Astrocyte (in vitro differentiated cells and primary cell): ENCODE measurements at regions not wholly inside any gene's neighbourhood (a gene's known extent, or its start where the extent isn't known, plus 50 kb on each side); places are given as distances from the start of the nearest gene placed in this dataset.

ENCODE experiments used
- DNase-seq: peaks from one replicate; pipeline ENCODE4 v3.0.0-alpha.2; 2010; ENCODE audit warnings: low read depth
- FAIRE-seq: peaks from 2 replicates; lab custom pipeline; 2011; peaks lifted over from hg19 to GRCh38; lab: Jason Lieb, UNC
- H2AFZ ChIP-seq: 2 replicates; pipeline ENCODE4 v1.6.0; 2012; ENCODE audit warnings: low read depth, low read length, inconsistent platforms
- H3K27ac ChIP-seq: 2 replicates; pipeline ENCODE4 v1.5.1; 2011; ENCODE audit warnings: low read depth, low read length, inconsistent platforms
- H3K27me3 ChIP-seq: 2 replicates; pipeline ENCODE4 v1.6.0; 2011; ENCODE audit warnings: low read length, inconsistent platforms; ENCODE audit not compliant: insufficient read depth
- H3K36me3 ChIP-seq: 2 replicates; pipeline ENCODE4 v1.5.1; 2011; ENCODE audit warnings: low read length, inconsistent platforms; ENCODE audit not compliant: insufficient read depth
- H3K4me1 ChIP-seq: 2 replicates; pipeline ENCODE4 v1.5.1; 2011; ENCODE audit warnings: low read length, inconsistent platforms; ENCODE audit not compliant: insufficient read depth
- H3K4me2 ChIP-seq: 2 replicates; pipeline ENCODE4 v1.6.0; 2012; ENCODE audit warnings: low read length, inconsistent platforms
- H3K4me3 ChIP-seq: 2 replicates; pipeline ENCODE4 v1.5.1; 2011; ENCODE audit warnings: low read depth, mild to moderate bottlenecking, low read length, inconsistent platforms; ENCODE audit not compliant: insufficient read depth
- H3K79me2 ChIP-seq: 2 replicates; pipeline ENCODE4 v1.6.0; 2012; ENCODE audit warnings: mild to moderate bottlenecking, low read length, inconsistent platforms; ENCODE audit not compliant: insufficient read depth
- H3K9ac ChIP-seq: 2 replicates; pipeline ENCODE4 v1.6.0; 2012; ENCODE audit warnings: mild to moderate bottlenecking, low read length, inconsistent platforms
- H3K9me3 ChIP-seq: 2 replicates; pipeline ENCODE4 v1.5.1; 2012; ENCODE audit warnings: low read depth, mild to moderate bottlenecking, low read length, inconsistent platforms; ENCODE audit not compliant: insufficient read depth
- H4K20me1 ChIP-seq: 2 replicates; pipeline ENCODE4 v1.6.0; 2012; ENCODE audit warnings: low read length, inconsistent platforms; ENCODE audit not compliant: insufficient read depth
- H3K27ac Mint-ChIP-seq: one replicate; pipeline ENCODE4 v1.8.0; 2021; ENCODE audit warnings: mild to moderate bottlenecking, mixed read lengths; ENCODE audit not compliant: unreplicated experiment
- H3K27me3 Mint-ChIP-seq: one replicate; pipeline ENCODE4 v1.8.0; 2021; ENCODE audit warnings: low read depth, mixed read lengths; ENCODE audit not compliant: unreplicated experiment
- H3K36me3 Mint-ChIP-seq: one replicate; pipeline ENCODE4 v1.8.0; 2021; ENCODE audit warnings: low read depth, mixed read lengths; ENCODE audit not compliant: unreplicated experiment
- H3K4me1 Mint-ChIP-seq: one replicate; pipeline ENCODE4 v1.8.0; 2021; ENCODE audit warnings: low read depth, mixed read lengths; ENCODE audit not compliant: unreplicated experiment
- H3K4me3 Mint-ChIP-seq: one replicate; pipeline ENCODE4 v1.8.0; 2021; ENCODE audit warnings: mild to moderate bottlenecking, moderate library complexity, mixed read lengths; ENCODE audit not compliant: unreplicated experiment
- H3K9me3 Mint-ChIP-seq: one replicate; pipeline ENCODE4 v1.8.0; 2021; ENCODE audit warnings: mild to moderate bottlenecking, mixed read lengths; ENCODE audit not compliant: unreplicated experiment
- EZH2 ChIP-seq: IDR thresholded peaks from 2 replicates; pipeline ENCODE4 v1.6.1; 2012; ENCODE audit warnings: mild to moderate bottlenecking, low read length, inconsistent platforms; ENCODE audit not compliant: insufficient read depth
- TF ChIP-seq, protein P1 (sequence below): IDR thresholded peaks from 2 replicates; pipeline ENCODE4 v1.5.1; 2011; ENCODE audit warnings: low read depth, mild to moderate bottlenecking, inconsistent platforms, low read length, moderate library complexity; ENCODE audit not compliant: insufficient read depth

DNA sequence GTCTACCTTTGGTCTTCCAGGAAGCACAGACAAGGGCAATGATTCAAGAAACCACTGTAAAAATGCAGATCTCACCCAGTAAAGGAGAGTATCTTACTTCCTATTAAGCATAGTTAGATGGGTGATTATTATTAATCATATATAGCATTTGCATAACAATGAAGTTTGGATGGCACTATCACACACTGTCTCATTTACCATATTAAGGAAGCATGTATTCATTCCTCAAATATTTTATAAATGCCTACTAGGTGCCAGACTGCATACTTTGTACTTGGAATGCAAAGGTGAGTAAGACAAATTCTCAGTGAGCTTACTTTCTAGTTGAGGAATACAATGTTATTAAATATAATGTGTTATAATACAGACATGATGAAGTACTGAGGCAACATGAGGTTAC is 53.9 kb upstream of the SKAP2 start:
- H3K36me3 Mint-ChIP-seq, result no peaks in the 10 kb centered on the region
- no peaks in the 10 kb centered on the region for H3K27me3 Mint-ChIP-seq
- Histone ChIP-seq H3K79me2 (no peaks in the 10 kb centered on the region), H4K20me1 (no peaks in the 10 kb centered on the region), H3K27ac (no peak overlapping the region), H3K36me3 (no peaks in the 10 kb centered on the region), H3K4me3 (no peak overlapping the region), H2AFZ (no peak overlapping the region), H3K4me2 (no peak overlapping the region), H3K9ac (no peak overlapping the region), H3K4me1 (no peaks in the 10 kb centered on the region), H3K9me3 (no peaks in the 10 kb centered on the region), H3K27me3 (no peaks in the 10 kb centered on the region)
- H3K4me1 Mint-ChIP-seq, result no peaks in the 10 kb centered on the region
- H3K4me3 Mint-ChIP-seq, result no peak overlapping the region
- no peak overlapping the region for H3K27ac Mint-ChIP-seq
- TF ChIP-seq, protein P1, sequence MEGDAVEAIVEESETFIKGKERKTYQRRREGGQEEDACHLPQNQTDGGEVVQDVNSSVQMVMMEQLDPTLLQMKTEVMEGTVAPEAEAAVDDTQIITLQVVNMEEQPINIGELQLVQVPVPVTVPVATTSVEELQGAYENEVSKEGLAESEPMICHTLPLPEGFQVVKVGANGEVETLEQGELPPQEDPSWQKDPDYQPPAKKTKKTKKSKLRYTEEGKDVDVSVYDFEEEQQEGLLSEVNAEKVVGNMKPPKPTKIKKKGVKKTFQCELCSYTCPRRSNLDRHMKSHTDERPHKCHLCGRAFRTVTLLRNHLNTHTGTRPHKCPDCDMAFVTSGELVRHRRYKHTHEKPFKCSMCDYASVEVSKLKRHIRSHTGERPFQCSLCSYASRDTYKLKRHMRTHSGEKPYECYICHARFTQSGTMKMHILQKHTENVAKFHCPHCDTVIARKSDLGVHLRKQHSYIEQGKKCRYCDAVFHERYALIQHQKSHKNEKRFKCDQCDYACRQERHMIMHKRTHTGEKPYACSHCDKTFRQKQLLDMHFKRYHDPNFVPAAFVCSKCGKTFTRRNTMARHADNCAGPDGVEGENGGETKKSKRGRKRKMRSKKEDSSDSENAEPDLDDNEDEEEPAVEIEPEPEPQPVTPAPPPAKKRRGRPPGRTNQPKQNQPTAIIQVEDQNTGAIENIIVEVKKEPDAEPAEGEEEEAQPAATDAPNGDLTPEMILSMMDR, result no peak
- no peak for TF ChIP-seq EZH2
- DNase-seq (no peak), FAIRE-seq (no peak)
- H3K9me3 Mint-ChIP-seq, result no peaks in the 10 kb centered on the region

GRCh38 chr7:26916779-26917320 is 52.5 kb upstream of the SKAP2 start:
- Histone ChIP-seq H3K36me3 (no peaks in the 10 kb centered on the region), H3K4me3 (no peak overlapping the region), H3K9me3 (no peaks in the 10 kb centered on the region), H3K27me3 (no peaks in the 10 kb centered on the region), H3K27ac (no peak overlapping the region), H3K79me2 (no peaks in the 10 kb centered on the region), H4K20me1 (no peaks in the 10 kb centered on the region), H3K4me2 (no peak overlapping the region), H3K9ac (no peak overlapping the region), H2AFZ (no peak overlapping the region), H3K4me1 (no peaks in the 10 kb centered on the region)
- no peak overlapping the region for H3K27ac Mint-ChIP-seq
- no peak for TF ChIP-seq EZH2
- TF ChIP-seq, protein P1, result no peak
- DNase-seq, result no peak
- H3K4me1 Mint-ChIP-seq, result no peaks in the 10 kb centered on the region
- no peak for FAIRE-seq
- no peaks in the 10 kb centered on the region for H3K27me3 Mint-ChIP-seq
- no peaks in the 10 kb centered on the region for H3K36me3 Mint-ChIP-seq
- no peak overlapping the region for H3K4me3 Mint-ChIP-seq
- no peaks in the 10 kb centered on the region for H3K9me3 Mint-ChIP-seq

DNA sequence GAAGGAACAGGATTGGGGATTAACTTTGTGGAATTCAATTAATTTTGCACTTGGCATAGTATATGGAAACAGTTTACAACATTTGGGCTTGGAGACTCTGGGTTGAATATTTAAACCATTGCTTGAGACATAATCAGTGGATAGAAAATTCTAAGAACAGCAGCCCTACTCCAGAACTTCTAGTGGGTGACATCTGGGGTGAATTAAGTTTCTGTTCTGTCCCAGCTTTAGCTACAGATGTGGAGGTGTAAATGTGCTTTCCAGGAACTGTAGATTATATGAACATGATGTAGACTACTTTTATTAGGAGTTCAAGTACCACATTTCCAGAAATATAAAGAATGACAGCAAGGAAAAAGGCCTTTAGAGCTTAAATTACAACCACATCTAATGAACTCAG is 51.9 kb upstream of the SKAP2 start:
- H3K9me3 Mint-ChIP-seq, result no peaks in the 10 kb centered on the region
- Histone ChIP-seq H3K36me3 (no peaks in the 10 kb centered on the region), H3K4me1 (no peaks in the 10 kb centered on the region), H3K4me3 (no peak overlapping the region), H3K4me2 (no peak overlapping the region), H3K9ac (no peak overlapping the region), H3K9me3 (no peaks in the 10 kb centered on the region), H3K27ac (no peak overlapping the region), H4K20me1 (no peaks in the 10 kb centered on the region), H3K79me2 (no peaks in the 10 kb centered on the region), H2AFZ (no peak overlapping the region), H3K27me3 (no peaks in the 10 kb centered on the region)
- TF ChIP-seq, protein P1, result no peak
- TF ChIP-seq EZH2, result no peak
- FAIRE-seq (no peak), DNase-seq (no peak)
- H3K4me3 Mint-ChIP-seq, result no peak overlapping the region
- no peaks in the 10 kb centered on the region for H3K4me1 Mint-ChIP-seq
- H3K36me3 Mint-ChIP-seq, result no peaks in the 10 kb centered on the region
- no peak overlapping the region for H3K27ac Mint-ChIP-seq
- no peaks in the 10 kb centered on the region for H3K27me3 Mint-ChIP-seq
